HepG2 (cell line): ENCODE measurements at regions not wholly inside any gene's neighbourhood (a gene's known extent, or its start where the extent isn't known, plus 50 kb on each side); places are given as distances from the start of the nearest gene placed in this dataset.

Source experiments
- ATAC-seq: fragments of 200-7000 bp; cut with Tn5 transposase; 3 replicates; pipeline ENCODE4 v1.9.1; 2020; ENCODE audit warnings: mild to moderate bottlenecking, moderate library complexity
- BruUV-seq: library from RNA; stranded (reverse); fragments of 400-500 nt; replicated peaks from 2 replicates; lab custom pipeline; 2021; lab: Mats Ljungman, UMichigan
- CTCF ChIA-PET: fragments of 300-600 bp; formaldehyde crosslinking; extraction: SDS; loops from one replicate; lab custom pipeline; 2021; ENCODE audit warnings: low total read pairs, inconsistent platforms, low intra/inter-chr PET ratio; lab: Yijun Ruan, JAX
- POLR2A ChIA-PET: fragments of 350-600 bp; sonication (Branson Sonifier 250); formaldehyde crosslinking; loops from one replicate; lab custom pipeline; 2020; ENCODE audit warnings: antibody characterized with exemption, inconsistent platforms; lab: Yijun Ruan, JAX
- DNase-seq: peaks from one replicate; pipeline ENCODE4 v3.0.0-alpha.2; 2015; ENCODE audit warnings: low spot score
- FAIRE-seq: peaks from 3 replicates; lab custom pipeline; 2011; peaks lifted over from hg19 to GRCh38; lab: Jason Lieb, UNC
- H2AFZ ChIP-seq: one replicate; pipeline ENCODE4 v1.6.1; 2011; ENCODE audit warnings: low read length, inconsistent platforms
- H3K27ac ChIP-seq: fragments of 300-600 bp; 3 replicates; pipeline ENCODE4 v1.8.0; 2011; ENCODE audit warnings: mixed run types, mild to moderate bottlenecking, mixed read lengths, low read length, inconsistent platforms; ENCODE audit not compliant: insufficient read depth; ENCODE audit errors: extremely low read length
- H3K27me3 ChIP-seq, 2 experiments: fragments of 200-600 bp in 1 of 2; 2 replicates in 1 of 2; 3 replicates in 1 of 2; pipeline versions ENCODE4 v1.6.0 to v1.8.0; 2011; ENCODE audit warnings: low read length in 2 of 2, mild to moderate bottlenecking in 2 of 2, moderate library complexity in 2 of 2, inconsistent platforms in 1 of 2; ENCODE audit not compliant: insufficient read depth in 2 of 2, control insufficient read depth in 1 of 2
- H3K36me3 ChIP-seq, 2 experiments: fragments of 200-600 bp in 1 of 2; replicated peaks in 1 of 2; 2 replicates in 1 of 2; 3 replicates in 1 of 2; pipeline versions ENCODE4 v1.5.1 to v1.8.0; 2011; ENCODE audit warnings: low read length in 2 of 2, inconsistent platforms in 1 of 2; ENCODE audit not compliant: insufficient read depth in 2 of 2, control insufficient read depth in 1 of 2
- H3K4me1 ChIP-seq: 2 replicates; pipeline ENCODE4 v1.5.1; 2012; ENCODE audit warnings: low read length, inconsistent platforms; ENCODE audit not compliant: insufficient read depth
- H3K4me2 ChIP-seq: 2 replicates; pipeline ENCODE4 v1.6.0; 2011; ENCODE audit warnings: low read depth, low read length, inconsistent platforms
- H3K4me3 ChIP-seq, 3 experiments: fragments of 200-600 bp in 1 of 3; sonication (generic), shearing (Covaris generic) in 1 of 3; replicated peaks in 1 of 3; 2 replicates each; pipeline ENCODE4 v1.5.1; 2011 to 2016; ENCODE audit warnings: low read length in 3 of 3, inconsistent platforms in 2 of 3, low read depth in 2 of 3, mild to moderate bottlenecking in 2 of 3, control low read depth in 1 of 3, mixed read lengths in 1 of 3; ENCODE audit not compliant: insufficient read depth in 1 of 3
- H3K79me2 ChIP-seq: one replicate; pipeline ENCODE4 v1.6.1; 2011; ENCODE audit warnings: low read length, inconsistent platforms; ENCODE audit not compliant: insufficient read depth
- H3K9ac ChIP-seq: 2 replicates; pipeline ENCODE4 v1.6.0; 2011; ENCODE audit warnings: mild to moderate bottlenecking, low read depth, low read length, inconsistent platforms; ENCODE audit not compliant: insufficient read depth
- H3K9me3 ChIP-seq: 2 replicates; pipeline ENCODE4 v1.5.1; 2012; ENCODE audit warnings: mild to moderate bottlenecking, low read length
- H4K20me1 ChIP-seq: 2 replicates; pipeline ENCODE4 v1.6.0; 2011; ENCODE audit warnings: inconsistent platforms, mild to moderate bottlenecking, low read length, moderate library complexity; ENCODE audit not compliant: insufficient read depth
- ATF7-NPFF ChIP-seq: sonication (generic); formaldehyde crosslinking; IDR thresholded peaks from 2 replicates; pipeline ENCODE4 v1.8.1; 2023; ENCODE audit warnings: mild to moderate bottlenecking, low read depth, missing genetic modification reagents, moderate library complexity
- RBM22 ChIP-seq: fragments of 200-400 bp; formaldehyde crosslinking; optimal IDR thresholded peaks from 2 replicates; pipeline ENCODE3; 2017; ENCODE audit warnings: mild to moderate bottlenecking, low read length, moderate library complexity
- YEATS2 ChIP-seq: sonication (generic); formaldehyde crosslinking; IDR thresholded peaks from 2 replicates; pipeline ENCODE4 v1.4.0; 2020; ENCODE audit warnings: missing genetic modification reagents, borderline replicate concordance
- ZNF441 ChIP-seq: sonication (generic); formaldehyde crosslinking; IDR thresholded peaks from 2 replicates; pipeline ENCODE4 v1.7.0; 2021; ENCODE audit warnings: missing genetic modification reagents, borderline replicate concordance
- ZSCAN9 ChIP-seq: IDR thresholded peaks from 2 replicates; pipeline ENCODE4 v1.6.1; 2016; ENCODE audit warnings: borderline replicate concordance
- WGBS: methylation state at CpG from one replicate; pipeline ENCODE4 v1.1.6; 2017; ENCODE audit warnings: low lambda C conversion rate; 5-methylcytosine and 5-hydroxymethylcytosine counted together
- in situ Hi-C: cut with HindIII; loops from 2 replicates; pipeline ENCODE4 v1.10.0; 2017; ENCODE audit warnings: low pct_unique_long_range_greater_than_20kb; ENCODE audit not compliant: extremely low pct_ligation_motif_present
- intact Hi-C: fragments of 100-400 bp; cut with micrococcal nuclease; formaldehyde crosslinking; loops from one replicate; pipeline ENCODE4 v1.10.0; 2022; ENCODE audit not compliant: unreplicated experiment
- TF ChIP-seq, protein P1 (sequence below): sonication (generic); formaldehyde crosslinking; IDR thresholded peaks from 2 replicates; pipeline ENCODE4 v1.4.0; 2020; ENCODE audit warnings: missing genetic modification reagents
- TF ChIP-seq, protein P2 (sequence below): sonication (generic); IDR thresholded peaks from 2 replicates; pipeline ENCODE4 v1.6.1; 2016; ENCODE audit warnings: low read depth, borderline replicate concordance
- TF ChIP-seq, protein P3 (sequence below): sonication (generic); formaldehyde crosslinking; IDR thresholded peaks from 2 replicates; pipeline ENCODE4 v1.9.0; 2022; ENCODE audit warnings: missing genetic modification reagents, mild to moderate bottlenecking, borderline replicate concordance

DNA sequence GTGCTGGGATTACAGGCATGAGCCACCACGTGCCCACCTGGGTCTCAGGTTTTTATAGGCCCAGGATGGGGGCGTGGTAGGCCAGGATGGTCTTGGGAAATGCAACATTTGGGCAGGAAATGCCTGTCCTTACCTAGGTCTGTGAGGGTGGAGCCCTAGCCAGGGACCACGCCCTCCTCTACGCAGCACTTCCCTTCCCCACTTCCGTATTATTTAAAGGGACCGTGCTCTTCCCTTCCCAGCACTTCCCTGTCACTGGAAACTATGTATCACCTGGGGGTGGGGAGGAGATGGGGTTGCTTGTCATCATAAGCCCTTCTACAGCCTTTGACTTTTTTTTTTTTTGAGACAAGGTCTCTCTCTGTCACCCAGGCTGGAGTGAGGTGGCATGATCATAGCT is 238.9 kb upstream of the NLRP1 start:
- POLR2A ChIA-PET = no interaction called here

DNA sequence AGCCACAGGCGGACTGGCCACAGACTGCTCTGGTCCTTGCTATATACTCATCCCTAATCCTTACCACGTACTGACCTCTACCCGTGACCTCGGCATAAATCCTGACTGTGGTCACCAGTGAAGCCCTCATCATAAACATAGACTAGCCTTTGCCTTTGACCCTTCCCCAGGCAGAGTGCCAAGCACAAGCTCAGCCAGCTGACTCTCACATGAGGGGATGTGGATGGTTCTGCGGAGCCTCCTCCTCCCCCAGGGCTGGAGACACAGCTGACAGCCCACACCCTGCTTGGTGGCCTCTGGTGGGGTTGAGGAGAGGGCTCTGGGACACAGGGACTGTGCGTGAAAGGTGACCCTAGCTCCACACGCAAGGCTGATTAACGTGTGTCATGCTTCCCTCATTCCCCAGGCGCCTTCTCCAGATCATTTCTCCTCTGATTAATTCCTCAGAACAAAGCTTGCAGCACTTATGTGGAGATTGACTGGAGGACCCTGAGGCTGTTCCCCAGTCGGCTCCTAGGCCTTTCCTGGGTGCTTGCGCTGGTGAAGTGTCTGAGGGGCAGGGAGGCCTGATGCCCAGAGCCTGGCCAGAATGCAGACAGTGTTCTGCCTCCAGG is 241.5 kb upstream of the NLRP1 start:
- Histone ChIP-seq H3K79me2 (no peaks in the 10 kb centered on the region), H3K4me2 (no peak overlapping the region), H2AFZ (no peak overlapping the region), H3K9me3 (no peaks in the 10 kb centered on the region), H3K27ac (no peak overlapping the region), H3K9ac (no peak overlapping the region), H3K4me3 (no peak overlapping the region), H3K4me1 (no peaks in the 10 kb centered on the region), H3K27me3 (peaks cover 0 to 9% of the 10 kb centered on the region in 2 experiments; a peak in 1 of 5 replicates), H4K20me1 (no peaks in the 10 kb centered on the region), H3K36me3 (no peaks in the 10 kb centered on the region)
- no TSS peak for BruUV-seq
- ChIA-PET CTCF (no interaction called here), POLR2A (no interaction called here)
- FAIRE-seq (no peak), DNase-seq (no peak), ATAC-seq (no peak; the same call in 2 of the 3 replicates)
- in situ Hi-C loops (no loop called here), intact Hi-C loops (no loop called here)
- WGBS = 13% methylated on average over 8 of the region's 11 CpGs
- peak; percentile 71; the same call in 1 of the 2 replicates for TF ChIP-seq ZSCAN9 (CRISPR knock-in tag)
- TF ChIP-seq, protein P1, sequence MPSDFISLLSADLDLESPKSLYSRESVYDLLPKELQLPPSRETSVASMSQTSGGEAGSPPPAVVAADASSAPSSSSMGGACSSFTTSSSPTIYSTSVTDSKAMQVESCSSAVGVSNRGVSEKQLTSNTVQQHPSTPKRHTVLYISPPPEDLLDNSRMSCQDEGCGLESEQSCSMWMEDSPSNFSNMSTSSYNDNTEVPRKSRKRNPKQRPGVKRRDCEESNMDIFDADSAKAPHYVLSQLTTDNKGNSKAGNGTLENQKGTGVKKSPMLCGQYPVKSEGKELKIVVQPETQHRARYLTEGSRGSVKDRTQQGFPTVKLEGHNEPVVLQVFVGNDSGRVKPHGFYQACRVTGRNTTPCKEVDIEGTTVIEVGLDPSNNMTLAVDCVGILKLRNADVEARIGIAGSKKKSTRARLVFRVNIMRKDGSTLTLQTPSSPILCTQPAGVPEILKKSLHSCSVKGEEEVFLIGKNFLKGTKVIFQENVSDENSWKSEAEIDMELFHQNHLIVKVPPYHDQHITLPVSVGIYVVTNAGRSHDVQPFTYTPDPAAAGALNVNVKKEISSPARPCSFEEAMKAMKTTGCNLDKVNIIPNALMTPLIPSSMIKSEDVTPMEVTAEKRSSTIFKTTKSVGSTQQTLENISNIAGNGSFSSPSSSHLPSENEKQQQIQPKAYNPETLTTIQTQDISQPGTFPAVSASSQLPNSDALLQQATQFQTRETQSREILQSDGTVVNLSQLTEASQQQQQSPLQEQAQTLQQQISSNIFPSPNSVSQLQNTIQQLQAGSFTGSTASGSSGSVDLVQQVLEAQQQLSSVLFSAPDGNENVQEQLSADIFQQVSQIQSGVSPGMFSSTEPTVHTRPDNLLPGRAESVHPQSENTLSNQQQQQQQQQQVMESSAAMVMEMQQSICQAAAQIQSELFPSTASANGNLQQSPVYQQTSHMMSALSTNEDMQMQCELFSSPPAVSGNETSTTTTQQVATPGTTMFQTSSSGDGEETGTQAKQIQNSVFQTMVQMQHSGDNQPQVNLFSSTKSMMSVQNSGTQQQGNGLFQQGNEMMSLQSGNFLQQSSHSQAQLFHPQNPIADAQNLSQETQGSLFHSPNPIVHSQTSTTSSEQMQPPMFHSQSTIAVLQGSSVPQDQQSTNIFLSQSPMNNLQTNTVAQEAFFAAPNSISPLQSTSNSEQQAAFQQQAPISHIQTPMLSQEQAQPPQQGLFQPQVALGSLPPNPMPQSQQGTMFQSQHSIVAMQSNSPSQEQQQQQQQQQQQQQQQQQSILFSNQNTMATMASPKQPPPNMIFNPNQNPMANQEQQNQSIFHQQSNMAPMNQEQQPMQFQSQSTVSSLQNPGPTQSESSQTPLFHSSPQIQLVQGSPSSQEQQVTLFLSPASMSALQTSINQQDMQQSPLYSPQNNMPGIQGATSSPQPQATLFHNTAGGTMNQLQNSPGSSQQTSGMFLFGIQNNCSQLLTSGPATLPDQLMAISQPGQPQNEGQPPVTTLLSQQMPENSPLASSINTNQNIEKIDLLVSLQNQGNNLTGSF (CRISPR knock-in tag) = no peak
- TF ChIP-seq, protein P2, sequence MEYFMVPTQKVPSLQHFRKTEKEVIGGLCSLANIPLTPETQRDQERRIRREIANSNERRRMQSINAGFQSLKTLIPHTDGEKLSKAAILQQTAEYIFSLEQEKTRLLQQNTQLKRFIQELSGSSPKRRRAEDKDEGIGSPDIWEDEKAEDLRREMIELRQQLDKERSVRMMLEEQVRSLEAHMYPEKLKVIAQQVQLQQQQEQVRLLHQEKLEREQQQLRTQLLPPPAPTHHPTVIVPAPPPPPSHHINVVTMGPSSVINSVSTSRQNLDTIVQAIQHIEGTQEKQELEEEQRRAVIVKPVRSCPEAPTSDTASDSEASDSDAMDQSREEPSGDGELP = no peak

More for the DNA sequence above, 238.9 kb upstream of the NLRP1 start:
- CTCF ChIA-PET = no interaction called here
- Histone ChIP-seq H3K79me2 (no peaks in the 10 kb centered on the region), H3K9me3 (no peaks in the 10 kb centered on the region), H3K27me3 (peaks cover 0 to 9% of the 10 kb centered on the region in 2 experiments; a peak in 2 of 5 replicates), H4K20me1 (no peaks in the 10 kb centered on the region), H2AFZ (no peak overlapping the region), H3K4me2 (no peak overlapping the region), H3K4me3 (no peak overlapping the region), H3K27ac (no peak overlapping the region), H3K4me1 (no peaks in the 10 kb centered on the region), H3K9ac (no peak overlapping the region), H3K36me3 (no peaks in the 10 kb centered on the region)
- DNase-seq (no peak), ATAC-seq (no peak), FAIRE-seq (no peak)
- intact Hi-C loops (no loop called here), in situ Hi-C loops (no loop called here)
- WGBS = 24% methylated on average over 6 of the region's 6 CpGs
- no TSS peak for BruUV-seq
- no peak for TF ChIP-seq YEATS2 (CRISPR knock-in tag)
- TF ChIP-seq, protein P3, sequence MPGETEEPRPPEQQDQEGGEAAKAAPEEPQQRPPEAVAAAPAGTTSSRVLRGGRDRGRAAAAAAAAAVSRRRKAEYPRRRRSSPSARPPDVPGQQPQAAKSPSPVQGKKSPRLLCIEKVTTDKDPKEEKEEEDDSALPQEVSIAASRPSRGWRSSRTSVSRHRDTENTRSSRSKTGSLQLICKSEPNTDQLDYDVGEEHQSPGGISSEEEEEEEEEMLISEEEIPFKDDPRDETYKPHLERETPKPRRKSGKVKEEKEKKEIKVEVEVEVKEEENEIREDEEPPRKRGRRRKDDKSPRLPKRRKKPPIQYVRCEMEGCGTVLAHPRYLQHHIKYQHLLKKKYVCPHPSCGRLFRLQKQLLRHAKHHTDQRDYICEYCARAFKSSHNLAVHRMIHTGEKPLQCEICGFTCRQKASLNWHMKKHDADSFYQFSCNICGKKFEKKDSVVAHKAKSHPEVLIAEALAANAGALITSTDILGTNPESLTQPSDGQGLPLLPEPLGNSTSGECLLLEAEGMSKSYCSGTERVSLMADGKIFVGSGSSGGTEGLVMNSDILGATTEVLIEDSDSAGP (CRISPR knock-in tag) = peak; percentile 46; the same call in 1 of the 2 replicates
- no peak for TF ChIP-seq ATF7-NPFF (CRISPR knock-in tag)
- TF ChIP-seq RBM22 = no peak
- TF ChIP-seq ZNF441 (CRISPR knock-in tag) = no peak
